ENCODE measurements at regions not wholly inside any gene's neighbourhood (a gene's known extent, or its start where the extent isn't known, plus 50 kb on each side); places are given as distances from the start of the nearest gene placed in this dataset.

DNA sequence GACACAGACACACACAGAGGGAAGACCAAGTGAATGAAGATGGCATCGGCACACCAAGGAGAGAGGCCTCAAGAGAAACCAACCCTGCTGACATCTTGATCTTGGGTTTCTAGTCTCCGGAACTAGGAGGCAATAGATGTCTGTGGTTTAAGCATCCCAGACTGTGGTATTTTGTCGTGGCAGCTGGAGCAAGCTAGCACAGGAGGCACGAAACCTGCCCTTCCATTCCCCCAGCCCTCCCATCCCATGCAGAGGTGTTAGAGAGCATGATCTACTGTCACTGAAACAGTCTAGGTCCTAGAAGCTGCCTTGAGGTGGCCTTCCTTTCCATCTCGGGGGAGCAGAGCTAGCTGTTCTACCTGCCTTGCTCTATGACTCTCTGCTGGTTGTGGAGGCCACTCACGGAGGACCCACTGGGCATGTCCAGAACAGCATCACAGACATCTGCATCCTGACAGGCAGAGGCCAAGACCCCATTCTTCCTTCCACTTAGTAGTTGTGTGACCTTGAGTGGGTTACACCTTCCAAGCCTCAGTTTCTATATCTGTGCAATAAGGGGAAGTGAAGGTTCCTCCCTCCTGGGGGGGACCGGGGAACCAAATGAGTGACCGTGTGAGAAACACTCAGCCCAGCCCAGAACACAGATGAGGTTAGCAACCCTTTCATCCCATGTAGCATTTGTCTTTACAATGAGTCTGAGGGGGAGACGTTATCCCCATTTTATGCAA, 134.3 kb upstream of the BOD1 start:
- Mint-ChIP-seq H3K4me3 (no peak overlapping the region), H3K4me1 (peaks cover 44% of the 10 kb centered on the region), H3K27ac (no peak overlapping the region), H3K36me3 (0 out of 2 replicates have a peak, but pooled peaks cover 2% of the 10 kb centered on the region), H3K27me3 (ENCODE audit: low read depth) (peaks cover 9% of the 10 kb centered on the region; the same call in 1 of the 2 replicates), H3K9me3 (peaks cover 5% of the 10 kb centered on the region)
- ChIA-PET POLR2A (no interaction called here), CTCF (interaction anchor here (1.2 kb wide), 1 partner anchor 121 kb away, joined by 5 read pairs; no protein-coding TSS in a partner anchor)
- no peak for DNase-seq (ENCODE audit: low spot score)
- TF ChIP-seq, protein P1, sequence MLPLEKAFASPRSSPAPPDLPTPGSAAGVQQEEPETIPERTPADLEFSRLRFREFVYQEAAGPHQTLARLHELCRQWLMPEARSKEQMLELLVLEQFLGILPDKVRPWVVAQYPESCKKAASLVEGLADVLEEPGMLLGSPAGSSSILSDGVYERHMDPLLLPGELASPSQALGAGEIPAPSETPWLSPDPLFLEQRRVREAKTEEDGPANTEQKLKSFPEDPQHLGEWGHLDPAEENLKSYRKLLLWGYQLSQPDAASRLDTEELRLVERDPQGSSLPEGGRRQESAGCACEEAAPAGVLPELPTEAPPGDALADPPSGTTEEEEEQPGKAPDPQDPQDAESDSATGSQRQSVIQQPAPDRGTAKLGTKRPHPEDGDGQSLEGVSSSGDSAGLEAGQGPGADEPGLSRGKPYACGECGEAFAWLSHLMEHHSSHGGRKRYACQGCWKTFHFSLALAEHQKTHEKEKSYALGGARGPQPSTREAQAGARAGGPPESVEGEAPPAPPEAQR (CRISPR knock-in tag; IDR thresholded peaks at IDR 0.05) = no peak
- no peak for TF ChIP-seq TCF7 (CRISPR knock-in tag; IDR thresholded peaks at IDR 0.05; ENCODE audit: low read depth)
- TF ChIP-seq, protein P2, sequence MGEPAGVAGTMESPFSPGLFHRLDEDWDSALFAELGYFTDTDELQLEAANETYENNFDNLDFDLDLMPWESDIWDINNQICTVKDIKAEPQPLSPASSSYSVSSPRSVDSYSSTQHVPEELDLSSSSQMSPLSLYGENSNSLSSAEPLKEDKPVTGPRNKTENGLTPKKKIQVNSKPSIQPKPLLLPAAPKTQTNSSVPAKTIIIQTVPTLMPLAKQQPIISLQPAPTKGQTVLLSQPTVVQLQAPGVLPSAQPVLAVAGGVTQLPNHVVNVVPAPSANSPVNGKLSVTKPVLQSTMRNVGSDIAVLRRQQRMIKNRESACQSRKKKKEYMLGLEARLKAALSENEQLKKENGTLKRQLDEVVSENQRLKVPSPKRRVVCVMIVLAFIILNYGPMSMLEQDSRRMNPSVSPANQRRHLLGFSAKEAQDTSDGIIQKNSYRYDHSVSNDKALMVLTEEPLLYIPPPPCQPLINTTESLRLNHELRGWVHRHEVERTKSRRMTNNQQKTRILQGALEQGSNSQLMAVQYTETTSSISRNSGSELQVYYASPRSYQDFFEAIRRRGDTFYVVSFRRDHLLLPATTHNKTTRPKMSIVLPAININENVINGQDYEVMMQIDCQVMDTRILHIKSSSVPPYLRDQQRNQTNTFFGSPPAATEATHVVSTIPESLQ (CRISPR knock-in tag; IDR thresholded peaks at IDR 0.05) = no peak
- TF ChIP-seq, protein P3, sequence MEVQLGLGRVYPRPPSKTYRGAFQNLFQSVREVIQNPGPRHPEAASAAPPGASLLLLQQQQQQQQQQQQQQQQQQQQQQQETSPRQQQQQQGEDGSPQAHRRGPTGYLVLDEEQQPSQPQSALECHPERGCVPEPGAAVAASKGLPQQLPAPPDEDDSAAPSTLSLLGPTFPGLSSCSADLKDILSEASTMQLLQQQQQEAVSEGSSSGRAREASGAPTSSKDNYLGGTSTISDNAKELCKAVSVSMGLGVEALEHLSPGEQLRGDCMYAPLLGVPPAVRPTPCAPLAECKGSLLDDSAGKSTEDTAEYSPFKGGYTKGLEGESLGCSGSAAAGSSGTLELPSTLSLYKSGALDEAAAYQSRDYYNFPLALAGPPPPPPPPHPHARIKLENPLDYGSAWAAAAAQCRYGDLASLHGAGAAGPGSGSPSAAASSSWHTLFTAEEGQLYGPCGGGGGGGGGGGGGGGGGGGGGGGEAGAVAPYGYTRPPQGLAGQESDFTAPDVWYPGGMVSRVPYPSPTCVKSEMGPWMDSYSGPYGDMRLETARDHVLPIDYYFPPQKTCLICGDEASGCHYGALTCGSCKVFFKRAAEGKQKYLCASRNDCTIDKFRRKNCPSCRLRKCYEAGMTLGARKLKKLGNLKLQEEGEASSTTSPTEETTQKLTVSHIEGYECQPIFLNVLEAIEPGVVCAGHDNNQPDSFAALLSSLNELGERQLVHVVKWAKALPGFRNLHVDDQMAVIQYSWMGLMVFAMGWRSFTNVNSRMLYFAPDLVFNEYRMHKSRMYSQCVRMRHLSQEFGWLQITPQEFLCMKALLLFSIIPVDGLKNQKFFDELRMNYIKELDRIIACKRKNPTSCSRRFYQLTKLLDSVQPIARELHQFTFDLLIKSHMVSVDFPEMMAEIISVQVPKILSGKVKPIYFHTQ (CRISPR knock-in tag; IDR thresholded peaks at IDR 0.05) = no peak
- no peak for ATAC-seq

DNA sequence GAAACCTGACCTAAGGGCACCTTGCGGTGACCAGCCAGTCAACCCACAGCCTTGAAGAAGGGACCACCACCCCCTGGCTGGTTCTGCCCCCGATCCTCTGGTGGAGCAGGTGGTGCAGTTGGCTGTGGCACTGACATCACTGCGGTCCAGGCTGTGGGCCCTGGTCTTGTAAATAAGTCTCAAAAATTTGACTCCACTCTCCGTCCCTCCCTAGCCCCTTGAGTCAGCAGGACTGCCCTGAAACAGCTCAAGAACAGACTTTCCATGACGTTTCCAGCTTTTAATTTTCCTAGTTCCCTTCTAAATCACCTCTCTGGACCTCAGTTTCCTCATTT, 134.8 kb upstream of the BOD1 start:
- Mint-ChIP-seq H3K27me3 (ENCODE audit: low read depth) (peaks cover 9% of the 10 kb centered on the region; the same call in 1 of the 2 replicates), H3K27ac (no peak overlapping the region), H3K4me3 (no peak overlapping the region), H3K4me1 (peaks cover 39% of the 10 kb centered on the region), H3K9me3 (peaks cover 5% of the 10 kb centered on the region), H3K36me3 (0 out of 2 replicates have a peak, but pooled peaks cover 2% of the 10 kb centered on the region)
- DNase-seq (ENCODE audit: low spot score) (no peak), ATAC-seq (no peak)
- CTCF ChIA-PET = interaction anchor here (1.2 kb wide), 1 partner anchor 121 kb away, joined by 5 read pairs; no protein-coding TSS in a partner anchor
- TF ChIP-seq CREB1 (CRISPR knock-in tag; IDR thresholded peaks at IDR 0.05) (no peak), JUN (CRISPR knock-in tag; IDR thresholded peaks at IDR 0.05) (no peak), FOXP1 (CRISPR knock-in tag; IDR thresholded peaks at IDR 0.05; ENCODE audit: borderline replicate concordance) (no peak), GABPB1 (CRISPR knock-in tag; IDR thresholded peaks at IDR 0.05) (no peak)
- POLR2A ChIA-PET = no interaction called here

DNA sequence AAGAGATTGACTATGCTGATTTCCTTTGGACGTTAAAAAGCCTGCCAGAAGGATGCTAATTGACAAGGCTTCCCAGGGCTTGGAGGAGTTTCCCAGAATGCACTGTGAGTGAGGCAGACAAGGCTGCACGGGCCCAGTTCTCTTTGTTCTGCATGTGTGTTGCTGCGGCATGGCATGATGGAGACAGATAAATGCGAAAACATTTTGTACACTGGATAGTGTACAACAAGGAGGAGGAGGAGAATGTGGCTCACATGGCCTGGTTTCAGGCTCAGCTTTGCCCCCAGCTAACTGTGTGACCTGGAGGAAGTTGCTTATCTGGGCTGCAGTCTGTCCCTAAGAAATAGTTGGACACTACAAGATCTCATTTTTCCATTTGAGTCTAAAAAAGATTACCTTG, 135.5 kb upstream of the CPEB4 start:
- ChIA-PET POLR2A (no interaction called here), CTCF (interaction anchor here (0.9 to 1.5 kb wide), 3 partner anchors 11 to 220 kb away, joined by 4 to 6 read pairs (median 5); no protein-coding TSS in a partner anchor)
- no peak for DNase-seq (ENCODE audit: low spot score)
- Mint-ChIP-seq H3K27ac (no peak overlapping the region), H3K4me1 (peaks cover 30% of the 10 kb centered on the region), H3K9me3 (no peaks in the 10 kb centered on the region), H3K4me3 (no peak overlapping the region), H3K36me3 (no peaks in the 10 kb centered on the region), H3K27me3 (ENCODE audit: low read depth) (peaks cover 9% of the 10 kb centered on the region; the same call in 1 of the 2 replicates)
- no peak for ATAC-seq
- no peak for TF ChIP-seq NFATC4 (CRISPR knock-in tag; IDR thresholded peaks at IDR 0.05)
- TF ChIP-seq, protein P4, sequence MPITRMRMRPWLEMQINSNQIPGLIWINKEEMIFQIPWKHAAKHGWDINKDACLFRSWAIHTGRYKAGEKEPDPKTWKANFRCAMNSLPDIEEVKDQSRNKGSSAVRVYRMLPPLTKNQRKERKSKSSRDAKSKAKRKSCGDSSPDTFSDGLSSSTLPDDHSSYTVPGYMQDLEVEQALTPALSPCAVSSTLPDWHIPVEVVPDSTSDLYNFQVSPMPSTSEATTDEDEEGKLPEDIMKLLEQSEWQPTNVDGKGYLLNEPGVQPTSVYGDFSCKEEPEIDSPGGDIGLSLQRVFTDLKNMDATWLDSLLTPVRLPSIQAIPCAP (CRISPR knock-in tag; IDR thresholded peaks at IDR 0.05) = no peak
- no peak for TF ChIP-seq TEAD1 (CRISPR knock-in tag; IDR thresholded peaks at IDR 0.05)
- TF ChIP-seq ATF1 (CRISPR knock-in tag; IDR thresholded peaks at IDR 0.05) = no peak
- TF ChIP-seq, protein P5, sequence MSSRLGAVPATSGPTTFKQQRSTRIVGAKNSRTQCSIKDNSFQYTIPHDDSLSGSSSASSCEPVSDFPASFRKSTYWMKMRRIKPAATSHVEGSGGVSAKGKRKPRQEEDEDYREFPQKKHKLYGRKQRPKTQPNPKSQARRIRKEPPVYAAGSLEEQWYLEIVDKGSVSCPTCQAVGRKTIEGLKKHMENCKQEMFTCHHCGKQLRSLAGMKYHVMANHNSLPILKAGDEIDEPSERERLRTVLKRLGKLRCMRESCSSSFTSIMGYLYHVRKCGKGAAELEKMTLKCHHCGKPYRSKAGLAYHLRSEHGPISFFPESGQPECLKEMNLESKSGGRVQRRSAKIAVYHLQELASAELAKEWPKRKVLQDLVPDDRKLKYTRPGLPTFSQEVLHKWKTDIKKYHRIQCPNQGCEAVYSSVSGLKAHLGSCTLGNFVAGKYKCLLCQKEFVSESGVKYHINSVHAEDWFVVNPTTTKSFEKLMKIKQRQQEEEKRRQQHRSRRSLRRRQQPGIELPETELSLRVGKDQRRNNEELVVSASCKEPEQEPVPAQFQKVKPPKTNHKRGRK (CRISPR knock-in tag; IDR thresholded peaks at IDR 0.05; ENCODE audit: borderline replicate concordance) = no peak
- no peak for TF ChIP-seq PRRX2 (CRISPR knock-in tag; IDR thresholded peaks at IDR 0.05)
- TF ChIP-seq, protein P6, sequence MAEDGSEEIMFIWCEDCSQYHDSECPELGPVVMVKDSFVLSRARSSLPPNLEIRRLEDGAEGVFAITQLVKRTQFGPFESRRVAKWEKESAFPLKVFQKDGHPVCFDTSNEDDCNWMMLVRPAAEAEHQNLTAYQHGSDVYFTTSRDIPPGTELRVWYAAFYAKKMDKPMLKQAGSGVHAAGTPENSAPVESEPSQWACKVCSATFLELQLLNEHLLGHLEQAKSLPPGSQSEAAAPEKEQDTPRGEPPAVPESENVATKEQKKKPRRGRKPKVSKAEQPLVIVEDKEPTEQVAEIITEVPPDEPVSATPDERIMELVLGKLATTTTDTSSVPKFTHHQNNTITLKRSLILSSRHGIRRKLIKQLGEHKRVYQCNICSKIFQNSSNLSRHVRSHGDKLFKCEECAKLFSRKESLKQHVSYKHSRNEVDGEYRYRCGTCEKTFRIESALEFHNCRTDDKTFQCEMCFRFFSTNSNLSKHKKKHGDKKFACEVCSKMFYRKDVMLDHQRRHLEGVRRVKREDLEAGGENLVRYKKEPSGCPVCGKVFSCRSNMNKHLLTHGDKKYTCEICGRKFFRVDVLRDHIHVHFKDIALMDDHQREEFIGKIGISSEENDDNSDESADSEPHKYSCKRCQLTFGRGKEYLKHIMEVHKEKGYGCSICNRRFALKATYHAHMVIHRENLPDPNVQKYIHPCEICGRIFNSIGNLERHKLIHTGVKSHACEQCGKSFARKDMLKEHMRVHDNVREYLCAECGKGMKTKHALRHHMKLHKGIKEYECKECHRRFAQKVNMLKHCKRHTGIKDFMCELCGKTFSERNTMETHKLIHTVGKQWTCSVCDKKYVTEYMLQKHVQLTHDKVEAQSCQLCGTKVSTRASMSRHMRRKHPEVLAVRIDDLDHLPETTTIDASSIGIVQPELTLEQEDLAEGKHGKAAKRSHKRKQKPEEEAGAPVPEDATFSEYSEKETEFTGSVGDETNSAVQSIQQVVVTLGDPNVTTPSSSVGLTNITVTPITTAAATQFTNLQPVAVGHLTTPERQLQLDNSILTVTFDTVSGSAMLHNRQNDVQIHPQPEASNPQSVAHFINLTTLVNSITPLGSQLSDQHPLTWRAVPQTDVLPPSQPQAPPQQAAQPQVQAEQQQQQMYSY (CRISPR knock-in tag; IDR thresholded peaks at IDR 0.05) = no peak
- TF ChIP-seq, protein P1 (CRISPR knock-in tag; IDR thresholded peaks at IDR 0.05) = no peak
- no peak for TF ChIP-seq RORB (CRISPR knock-in tag; IDR thresholded peaks at IDR 0.05)
- TF ChIP-seq ESRRA (CRISPR knock-in tag; IDR thresholded peaks at IDR 0.05; ENCODE audit: borderline replicate concordance) = no peak

Measured in WTC11 (cell line).